HCT116 (cell line): ENCODE measurements at regions not wholly inside any gene's neighbourhood (a gene's known extent, or its start where the extent isn't known, plus 50 kb on each side); places are given as distances from the start of the nearest gene placed in this dataset.

Source experiments
- CTCF ChIP-seq, 3 experiments: fragments of 200-600 bp in 1 of 3; sonication (generic) in 1 of 3; IDR thresholded peaks in 2 of 3; conservative IDR thresholded peaks in 1 of 3; 2 replicates each; pipeline ENCODE4 v1.5.1; 2012 to 2017; ENCODE audit warnings: low read depth in 2 of 3, low read length in 2 of 3, antibody characterized with exemption in 1 of 3, borderline replicate concordance in 1 of 3, control low read depth in 1 of 3, mild to moderate bottlenecking in 1 of 3, mixed read lengths in 1 of 3, mixed run types in 1 of 3, moderate library complexity in 1 of 3; ENCODE audit not compliant: insufficient read depth in 1 of 3
- ELF1 ChIP-seq: IDR thresholded peaks from 2 replicates; pipeline ENCODE4 v1.6.1; 2012; ENCODE audit warnings: low read depth, borderline replicate concordance
- EZH2 ChIP-seq: fragments of 200-600 bp; sonication (generic); IDR thresholded peaks from 2 replicates; pipeline ENCODE4 v1.6.1; 2017; ENCODE audit warnings: antibody characterized with exemption, mixed run types
- EZH2phosphoT487 ChIP-seq: fragments of 200-600 bp; IDR thresholded peaks from 2 replicates; pipeline ENCODE4 v1.6.1; 2018; ENCODE audit warnings: antibody characterized with exemption, borderline replicate concordance
- JUND ChIP-seq: IDR thresholded peaks from 2 replicates; pipeline ENCODE4 v1.6.1; 2012
- POLR2A ChIP-seq: IDR thresholded peaks from 2 replicates; pipeline ENCODE4 v1.7.0; 2011; ENCODE audit warnings: borderline replicate concordance; ENCODE audit not compliant: insufficient read depth, insufficient read length; ENCODE audit errors: extremely low read depth
- POLR2AphosphoS5 ChIP-seq: IDR thresholded peaks from 2 replicates; pipeline ENCODE4 v1.6.1; 2011; ENCODE audit warnings: mild to moderate bottlenecking, low read depth, low read length, moderate library complexity
- YY1 ChIP-seq: IDR thresholded peaks from 2 replicates; pipeline ENCODE4 v1.6.1; 2011; ENCODE audit warnings: low read length, low read depth, moderate library complexity, mild to moderate bottlenecking; ENCODE audit not compliant: insufficient replicate concordance; ENCODE audit errors: extremely low read depth
- ZNF274 ChIP-seq: fragments of 200-500 bp; sonication (Bioruptor generic); IDR thresholded peaks from 2 replicates; pipeline ENCODE4 v1.6.1; 2014; ENCODE audit warnings: mild to moderate bottlenecking, low read depth, low read length, inconsistent platforms
- TF ChIP-seq, protein P1 (sequence below): IDR thresholded peaks from 2 replicates; pipeline ENCODE4 v1.6.1; 2012

DNA sequence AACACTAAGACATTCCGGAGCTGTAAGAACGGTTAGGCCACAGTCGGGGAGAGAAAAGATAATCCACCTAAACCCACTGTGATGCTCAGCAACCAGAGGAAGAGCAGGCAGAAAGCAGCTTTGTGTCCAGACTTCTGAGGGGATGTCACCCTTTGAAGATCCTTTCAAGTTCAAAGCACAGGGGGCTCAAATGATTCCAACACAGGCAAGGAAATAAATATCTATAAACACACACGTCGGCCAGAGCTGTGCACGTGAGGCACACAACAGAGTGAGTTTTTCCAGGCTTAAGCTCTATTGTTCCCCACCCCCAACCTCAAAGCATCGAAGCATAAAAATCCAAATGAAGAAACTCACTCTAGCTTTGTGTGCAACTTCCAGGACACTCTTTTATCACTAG is 479.0 kb downstream of the DISC1 start:
- TF ChIP-seq, protein P1, sequence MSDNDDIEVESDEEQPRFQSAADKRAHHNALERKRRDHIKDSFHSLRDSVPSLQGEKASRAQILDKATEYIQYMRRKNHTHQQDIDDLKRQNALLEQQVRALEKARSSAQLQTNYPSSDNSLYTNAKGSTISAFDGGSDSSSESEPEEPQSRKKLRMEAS, result no peak
- TF ChIP-seq JUND (no peak), POLR2A (no peak), CTCF (IDR thresholded peaks at IDR 0.05 in 2 of 3, conservative IDR thresholded peaks at IDR 0.05 in 1 of 3; ENCODE audit: borderline replicate concordance in 1 of 3, insufficient read depth in 1 of 3, low read depth in 2 of 3, low read length in 2 of 3) (no peak), POLR2AphosphoS5 (no peak), EZH2 (no peak), YY1 (no peak), EZH2phosphoT487 (no peak), ZNF274 (no peak), ELF1 (no peak)
